HG02759 (cell line): ENCODE measurements at regions not wholly inside any gene's neighbourhood (a gene's known extent, or its start where the extent isn't known, plus 50 kb on each side); places are given as distances from the start of the nearest gene placed in this dataset.

ENCODE experiments used
- ATAC-seq: cut with Tn5 transposase; IDR thresholded peaks from one replicate; pipeline ENCODE4 v1.9.1; 2021; ENCODE audit warnings: mild to moderate bottlenecking, moderate library complexity; ENCODE audit not compliant: unreplicated experiment

DNA sequence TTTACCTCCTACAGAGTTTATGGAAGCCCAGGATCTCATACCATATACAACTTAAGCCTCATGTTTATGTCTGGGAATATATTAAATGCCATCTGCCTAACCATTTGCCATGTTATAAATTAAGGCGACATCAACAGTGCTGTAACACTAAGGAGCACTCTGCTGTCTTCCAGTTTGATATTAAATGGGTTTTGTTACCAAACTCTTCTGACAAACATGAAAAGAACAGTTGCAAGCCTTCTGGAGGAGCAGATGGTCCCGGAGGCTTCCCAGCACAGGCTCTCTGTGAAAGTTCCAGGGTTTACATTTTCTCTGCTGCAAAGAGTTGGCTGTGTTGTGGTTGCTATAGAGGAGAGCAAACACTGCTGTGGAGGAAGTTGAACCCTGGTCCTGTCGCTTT lies 545.3 kb upstream of the SALL1 start:
- ATAC-seq: no peak

DNA sequence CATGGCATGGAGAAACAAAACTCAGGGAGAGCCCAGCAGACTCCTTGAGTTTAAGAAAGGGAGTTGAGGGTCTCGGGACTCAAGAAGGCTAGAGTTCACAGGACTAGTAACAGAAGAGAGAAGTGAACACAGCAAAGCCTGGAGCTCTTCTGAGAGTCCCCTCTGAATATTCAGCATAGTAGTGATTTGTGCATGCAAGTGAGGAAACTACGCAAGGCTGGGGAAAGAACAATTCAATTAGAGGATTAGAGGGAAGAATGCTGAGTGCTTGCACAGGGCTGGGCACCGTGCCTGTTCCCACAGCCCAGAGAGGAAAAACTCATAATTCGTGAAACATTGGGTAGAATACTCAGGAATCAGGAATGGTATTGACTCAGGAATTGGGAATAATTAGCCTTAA lies 540.0 kb upstream of the SALL1 start:
- ATAC-seq: no peak

DNA sequence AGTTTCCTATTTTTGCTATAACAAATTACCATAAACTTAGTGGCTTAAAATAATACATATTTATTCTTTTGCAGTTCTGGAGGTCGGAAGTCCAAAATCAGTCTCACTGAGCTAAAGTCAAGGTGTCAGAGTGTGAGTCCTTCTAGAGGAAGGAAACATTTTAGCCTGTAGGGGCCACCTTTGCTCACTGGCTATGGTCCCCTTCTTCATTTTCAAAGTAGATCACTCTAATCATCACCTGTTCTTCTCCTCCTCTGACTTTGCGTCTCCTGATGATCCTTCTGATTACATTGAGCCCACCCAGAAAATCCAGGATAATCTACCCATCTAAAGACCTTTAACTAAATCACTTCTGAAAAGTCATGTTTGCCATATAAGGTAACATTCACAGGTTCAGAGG lies 534.4 kb upstream of the SALL1 start:
- ATAC-seq: no peak

DNA sequence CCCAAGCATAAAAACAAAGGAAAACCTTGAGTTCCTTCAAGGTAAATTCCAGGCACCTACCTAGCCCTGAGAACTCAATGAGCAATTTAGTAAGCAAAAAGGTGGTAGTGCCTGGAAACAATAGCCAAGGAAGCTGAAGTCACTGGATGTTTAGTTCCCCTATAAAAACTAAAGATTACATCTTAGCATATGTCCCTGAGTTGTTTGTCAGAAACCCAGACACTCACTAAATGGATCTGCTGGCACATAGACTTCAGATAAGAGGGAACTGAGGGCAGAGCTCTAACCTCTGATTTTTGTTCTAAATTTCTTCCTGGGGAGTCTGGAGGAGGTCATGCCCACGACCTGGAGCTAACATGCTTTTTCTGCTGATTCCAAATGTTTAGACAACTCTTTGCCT lies 532.8 kb upstream of the SALL1 start:
- no peak for ATAC-seq

DNA sequence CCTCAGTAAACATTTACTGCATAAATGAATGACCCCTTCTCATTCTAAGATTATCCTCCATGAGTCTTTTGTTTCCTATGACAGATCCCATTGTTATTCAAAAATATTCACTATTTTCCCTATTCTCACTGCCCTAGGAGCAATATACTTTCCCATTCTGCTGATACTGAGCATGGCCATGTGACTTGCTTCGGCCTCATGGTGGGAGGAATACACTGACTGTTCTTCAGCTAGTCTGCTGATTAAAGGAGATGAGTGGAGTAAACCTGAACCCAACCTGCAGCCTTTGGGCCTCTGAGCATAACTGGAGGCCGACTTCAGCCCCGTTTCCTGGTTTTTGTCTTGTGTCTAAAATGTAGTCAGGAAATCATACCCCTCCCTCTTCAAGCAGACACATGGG lies 531.8 kb upstream of the SALL1 start:
- no peak for ATAC-seq

DNA sequence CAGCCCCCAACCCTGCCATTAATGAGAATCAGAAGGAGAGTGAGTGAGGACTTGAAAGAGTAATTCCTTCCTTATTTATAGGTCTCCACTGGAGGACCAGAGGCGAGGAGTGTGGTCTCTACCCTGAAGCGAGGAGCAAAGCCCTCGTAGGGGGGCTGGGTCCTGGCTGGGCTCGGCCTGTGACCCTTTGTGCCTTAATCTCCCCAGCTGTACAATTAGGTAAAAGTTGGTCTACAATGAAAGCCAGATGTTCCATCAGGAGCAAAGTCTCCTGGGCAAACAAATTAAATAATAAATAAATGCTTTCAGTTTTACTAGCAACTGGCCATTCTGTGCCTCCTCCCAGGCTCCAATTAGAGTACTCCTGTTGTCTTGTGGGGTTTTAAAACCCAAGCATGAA lies 523.5 kb upstream of the SALL1 start:
- ATAC-seq: no peak

DNA sequence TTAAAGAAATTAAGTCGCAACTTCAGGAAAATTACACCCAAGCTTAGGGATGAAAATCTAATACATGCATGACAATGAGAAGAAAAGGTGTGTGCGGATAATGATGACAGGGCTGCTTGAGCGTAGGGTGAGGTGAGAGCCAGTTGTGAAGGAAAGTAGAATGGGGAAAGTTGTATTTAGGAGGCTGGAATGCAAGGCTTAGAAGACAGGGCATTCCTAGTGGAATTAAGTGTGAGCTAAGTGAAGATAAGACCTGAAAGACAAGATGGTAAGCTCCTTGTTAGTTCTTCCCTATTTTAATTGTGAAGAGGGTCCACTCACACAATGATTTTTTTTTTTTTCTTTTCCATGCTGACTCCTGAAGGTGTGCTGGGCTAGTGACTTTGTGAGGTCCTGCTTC lies 519.5 kb upstream of the SALL1 start:
- no peak for ATAC-seq

DNA sequence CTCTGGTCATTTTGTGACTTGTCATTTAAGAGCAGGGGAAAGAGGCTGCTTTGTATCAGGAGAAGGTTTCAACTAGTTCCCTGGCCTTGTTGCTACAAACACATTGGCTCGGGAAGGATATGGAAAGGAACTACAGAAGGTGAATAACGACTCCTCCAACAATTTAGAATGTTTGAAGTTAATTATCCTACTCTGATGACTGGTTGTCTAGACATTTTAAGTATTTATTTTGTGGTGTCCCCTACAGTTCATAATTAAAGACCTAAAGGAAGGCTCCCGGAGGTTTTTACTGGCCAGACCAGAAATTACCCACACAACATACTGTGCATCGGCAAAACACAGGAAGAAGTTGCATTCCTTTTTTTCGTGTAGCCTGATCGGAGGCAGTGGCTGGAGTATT lies 515.8 kb upstream of the SALL1 start:
- no peak for ATAC-seq

DNA sequence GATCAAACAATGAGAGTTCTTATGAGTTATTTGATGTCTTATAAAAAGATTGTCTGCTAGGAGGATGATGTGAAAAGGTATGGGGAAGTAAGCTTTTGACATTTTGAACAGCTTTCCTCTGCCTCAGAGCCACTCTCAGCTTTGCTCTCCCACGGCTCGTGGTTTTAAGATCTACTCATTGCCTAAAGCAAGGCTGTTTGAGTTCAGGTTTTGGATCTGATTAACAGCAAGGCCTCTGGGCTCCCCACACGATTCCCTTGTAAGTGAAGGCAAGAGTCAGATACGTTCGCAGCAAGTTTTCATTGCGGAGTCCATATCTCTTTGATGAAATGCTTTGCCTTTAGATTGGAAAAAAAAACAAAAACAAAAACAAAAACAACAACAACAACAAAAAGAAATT lies 515.0 kb upstream of the SALL1 start:
- no peak for ATAC-seq

DNA sequence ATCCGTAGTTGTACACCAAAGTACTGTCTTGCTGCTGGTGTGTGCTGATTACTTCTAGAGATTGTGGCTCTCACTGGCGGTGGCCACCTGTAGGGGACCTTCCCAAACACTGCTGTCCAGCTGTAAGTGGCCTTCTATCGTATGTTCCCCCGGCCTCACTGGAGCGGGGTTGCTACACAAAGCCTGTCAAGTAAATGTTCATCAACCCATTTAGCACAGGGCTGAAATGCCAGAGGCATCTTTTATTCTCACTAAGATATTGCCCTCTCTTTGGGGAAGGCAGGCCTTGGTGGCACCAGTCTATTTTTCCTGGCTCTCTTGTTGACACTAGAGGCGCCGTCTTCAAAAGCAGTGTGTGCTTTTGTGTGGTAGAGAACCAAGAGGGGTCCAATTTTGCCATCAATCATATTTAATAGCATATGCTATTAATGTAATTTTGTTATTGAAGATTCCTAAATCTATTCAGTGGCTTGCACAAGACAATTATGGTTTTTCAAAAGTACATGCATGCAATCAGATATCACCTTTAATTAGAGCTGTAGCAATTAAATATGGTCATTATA lies 514.4 kb upstream of the SALL1 start:
- no peak for ATAC-seq

DNA sequence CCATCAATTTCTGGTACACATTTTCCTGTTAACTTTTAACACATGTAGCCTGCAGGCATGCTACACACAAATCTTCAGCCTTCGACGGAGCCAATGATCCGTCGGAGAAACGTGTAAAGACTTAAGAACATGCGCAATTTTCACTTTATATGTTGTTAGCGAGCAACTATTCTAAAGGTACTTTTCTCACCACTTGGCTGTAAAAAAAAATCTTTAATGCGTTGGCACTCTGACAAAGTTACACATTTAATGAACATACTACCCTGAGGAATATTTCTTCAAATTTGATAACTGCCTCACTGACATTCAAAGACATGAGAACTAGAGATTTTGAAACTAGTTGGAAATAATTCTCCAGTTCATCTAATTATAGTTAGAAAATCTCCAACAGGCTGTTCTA lies 507.5 kb upstream of the SALL1 start:
- ATAC-seq: no peak

DNA sequence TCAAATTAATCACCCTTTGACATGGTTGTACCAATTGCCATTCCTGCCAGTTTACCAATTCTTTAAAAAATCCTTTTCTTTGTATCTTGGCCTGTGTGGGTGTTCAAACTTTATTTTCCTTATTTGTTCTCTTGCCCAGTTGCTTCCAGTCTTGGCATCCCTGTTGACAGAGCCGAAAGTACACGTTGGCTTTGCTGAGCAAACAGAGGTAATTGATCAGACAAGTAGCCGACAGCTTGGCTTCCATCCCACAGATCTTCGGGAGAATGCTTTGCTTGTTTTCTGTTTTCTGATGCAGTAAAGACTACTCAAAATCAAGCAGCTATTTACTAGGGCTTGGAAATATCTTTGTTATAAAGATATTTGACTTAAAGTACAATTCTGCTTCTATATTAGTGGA lies 506.8 kb upstream of the SALL1 start:
- ATAC-seq: no peak

DNA sequence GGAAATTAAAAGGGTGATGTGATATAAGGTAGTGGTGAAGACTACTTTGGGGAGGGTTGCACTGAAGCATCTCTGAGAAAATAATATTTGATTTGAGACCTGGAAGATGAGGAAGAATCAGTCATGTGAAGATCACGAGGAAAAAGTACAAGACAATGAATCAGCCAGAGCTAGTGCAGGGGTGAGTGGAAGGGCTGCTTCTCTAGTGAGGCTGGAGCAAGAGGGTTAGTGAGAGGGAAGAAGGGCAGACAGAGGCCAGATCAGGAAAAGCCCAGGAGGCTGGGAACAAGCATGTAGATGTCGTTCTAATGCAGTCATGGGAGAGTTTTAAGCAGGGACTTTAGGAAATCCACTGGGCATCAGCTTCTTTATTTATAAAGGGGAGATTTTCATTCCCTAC lies 504.2 kb upstream of the SALL1 start:
- no peak for ATAC-seq

DNA sequence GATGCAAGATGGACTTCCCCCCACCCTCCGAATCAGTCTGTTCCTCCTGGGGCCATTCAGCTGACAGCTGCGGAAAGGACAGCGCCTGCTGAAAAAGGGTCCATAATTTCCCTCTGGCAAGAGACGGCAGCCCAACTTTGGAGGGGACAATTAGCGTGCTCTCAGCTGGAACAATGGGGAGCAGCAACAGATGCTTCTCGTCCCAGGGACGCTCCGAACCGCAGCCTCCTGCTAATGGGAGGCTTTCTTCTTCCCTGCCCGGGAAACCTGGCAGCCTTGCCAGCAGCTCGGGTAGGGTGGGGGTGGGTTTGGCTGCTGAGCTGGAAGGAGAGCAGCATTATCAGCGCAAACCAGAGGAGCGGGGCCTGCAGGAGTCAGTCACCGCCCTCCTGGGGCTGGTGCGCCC lies 500.0 kb upstream of the SALL1 start:
- ATAC-seq: no peak

DNA sequence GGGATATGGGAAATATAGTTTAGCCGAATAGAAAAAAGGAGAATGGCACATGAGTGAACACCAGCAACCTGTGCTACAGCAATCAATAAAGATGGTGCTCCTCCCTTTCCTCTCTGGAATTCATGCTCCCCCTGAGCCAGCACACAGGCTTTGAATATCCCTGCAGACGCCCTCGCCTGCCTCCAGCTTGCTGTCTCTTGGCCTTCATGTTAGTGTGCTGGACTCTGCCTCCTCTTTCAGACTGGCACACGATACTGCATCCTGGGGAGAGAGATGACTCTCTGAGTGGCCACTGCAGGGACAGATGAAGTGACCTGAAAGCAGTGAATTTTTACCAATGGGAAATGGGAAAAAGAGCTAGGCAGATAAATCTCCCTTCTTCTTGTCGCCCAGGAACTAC lies 498.6 kb upstream of the SALL1 start:
- ATAC-seq: no peak

DNA sequence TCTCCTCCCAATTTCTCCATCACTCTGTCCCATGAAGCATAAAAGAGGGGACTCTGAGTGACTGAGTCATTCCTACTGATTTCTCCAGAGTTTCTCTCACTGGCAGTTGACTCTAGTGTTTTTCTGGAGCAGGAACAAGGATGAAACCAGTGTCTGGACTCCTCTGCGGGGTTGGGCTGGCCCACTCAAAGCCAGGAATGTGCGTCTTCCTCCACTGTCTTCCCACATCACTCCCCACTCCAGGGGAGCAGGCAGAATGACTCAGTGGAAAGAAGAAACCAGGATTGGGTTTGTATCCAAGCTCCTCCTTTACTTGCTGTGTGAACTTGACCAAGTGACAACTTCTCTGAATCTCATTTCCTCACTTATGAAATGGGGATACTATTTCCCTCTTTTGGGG lies 497.5 kb upstream of the SALL1 start:
- ATAC-seq: no peak

DNA sequence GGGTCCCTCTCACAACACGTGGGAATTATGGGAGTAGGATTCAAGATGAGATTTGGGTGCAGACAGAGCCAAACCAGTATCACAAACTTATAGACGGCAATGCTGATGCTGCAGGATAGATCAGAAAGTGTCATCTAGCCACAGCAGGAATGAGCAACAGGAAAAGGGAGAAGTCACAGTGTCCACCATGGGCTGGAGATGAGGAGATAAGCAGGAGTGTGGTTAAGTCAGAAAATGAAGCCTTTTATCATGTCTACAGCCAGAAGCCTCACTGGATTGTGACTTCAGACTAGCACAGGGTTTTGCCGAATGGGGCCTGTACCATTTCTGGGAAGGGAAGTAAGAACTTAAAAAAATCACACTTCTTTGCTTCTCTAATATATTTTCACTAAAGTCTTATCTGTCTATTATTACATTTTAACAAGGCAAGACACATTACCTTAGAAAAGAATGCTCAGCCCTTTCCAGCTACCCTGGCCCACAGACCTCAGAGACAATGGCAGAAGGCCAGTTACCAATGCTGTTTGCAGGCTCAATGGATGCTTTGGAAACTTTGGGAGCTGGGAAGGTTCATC lies 490.2 kb upstream of the SALL1 start:
- ATAC-seq: no peak

DNA sequence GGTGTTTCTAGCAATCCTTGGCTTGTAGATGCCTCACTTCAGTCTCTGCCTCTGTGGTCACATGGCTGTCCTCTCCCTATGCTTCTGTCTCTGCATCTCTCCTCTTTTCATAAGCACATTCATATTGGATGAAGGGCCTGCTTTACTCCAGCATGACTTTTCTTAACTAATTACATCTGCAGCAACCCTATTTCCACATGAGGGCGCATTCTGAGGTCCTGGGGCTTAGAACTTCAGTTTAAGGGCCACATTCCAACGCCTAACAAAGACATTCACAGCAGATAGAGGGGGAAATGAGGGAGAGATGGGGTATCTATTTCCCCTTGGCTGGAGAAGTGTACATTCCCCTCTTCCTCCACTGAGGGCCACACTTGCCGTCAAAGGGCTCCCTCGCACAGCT lies 489.1 kb upstream of the SALL1 start:
- no peak for ATAC-seq

DNA sequence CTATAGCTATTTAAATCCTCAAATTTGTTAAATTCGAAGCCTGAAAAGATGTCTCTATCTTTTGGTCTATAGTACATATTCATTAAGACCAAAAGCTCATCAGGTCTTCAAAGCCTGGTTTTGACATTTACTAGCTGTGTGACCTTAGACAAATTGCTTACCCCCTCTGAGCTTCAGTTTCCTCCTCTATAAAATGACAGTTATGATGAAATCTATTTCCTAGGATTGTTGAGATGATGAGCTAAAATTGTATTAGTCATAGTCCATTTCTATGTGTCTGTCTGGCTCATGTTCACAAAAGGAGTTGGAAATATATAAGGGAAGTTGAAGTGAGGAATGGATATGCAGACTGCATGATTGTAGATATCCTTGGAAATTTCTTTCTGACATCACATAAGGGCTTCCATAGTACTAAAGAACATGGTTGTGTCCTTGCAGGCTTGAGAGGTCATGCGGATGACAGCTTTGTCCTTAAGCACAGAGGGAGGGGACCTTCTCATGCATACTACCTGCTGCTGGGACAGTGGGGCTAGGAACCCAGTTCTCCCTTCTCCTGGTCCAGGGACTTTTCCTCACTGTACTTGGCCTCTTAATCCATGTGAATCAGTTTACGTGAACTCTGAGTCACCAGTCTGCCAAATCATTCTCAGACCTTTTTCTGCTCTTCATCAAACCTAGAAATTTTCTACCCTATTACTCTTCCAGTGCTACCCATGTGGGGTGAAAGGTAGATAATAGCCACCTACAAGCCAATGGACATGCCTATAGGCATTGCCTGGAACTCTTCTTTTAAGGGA lies 487.5 kb upstream of the SALL1 start:
- no peak for ATAC-seq

DNA sequence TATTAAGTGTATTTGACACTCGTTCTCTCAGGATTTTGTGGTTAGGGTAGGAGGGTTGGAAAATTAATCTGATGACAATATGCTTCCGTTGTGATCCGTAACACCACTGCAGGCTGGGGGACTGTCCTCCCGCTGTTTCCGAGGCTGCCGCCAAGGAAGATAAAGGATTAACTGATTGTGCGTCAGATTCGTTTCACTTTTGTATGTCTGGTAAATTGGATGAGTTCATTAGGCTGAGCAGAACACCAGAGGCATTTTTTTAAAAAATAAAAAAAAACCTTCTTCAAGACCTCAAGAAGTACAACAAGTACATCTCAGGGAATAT lies 486.7 kb upstream of the SALL1 start:
- no peak for ATAC-seq

DNA sequence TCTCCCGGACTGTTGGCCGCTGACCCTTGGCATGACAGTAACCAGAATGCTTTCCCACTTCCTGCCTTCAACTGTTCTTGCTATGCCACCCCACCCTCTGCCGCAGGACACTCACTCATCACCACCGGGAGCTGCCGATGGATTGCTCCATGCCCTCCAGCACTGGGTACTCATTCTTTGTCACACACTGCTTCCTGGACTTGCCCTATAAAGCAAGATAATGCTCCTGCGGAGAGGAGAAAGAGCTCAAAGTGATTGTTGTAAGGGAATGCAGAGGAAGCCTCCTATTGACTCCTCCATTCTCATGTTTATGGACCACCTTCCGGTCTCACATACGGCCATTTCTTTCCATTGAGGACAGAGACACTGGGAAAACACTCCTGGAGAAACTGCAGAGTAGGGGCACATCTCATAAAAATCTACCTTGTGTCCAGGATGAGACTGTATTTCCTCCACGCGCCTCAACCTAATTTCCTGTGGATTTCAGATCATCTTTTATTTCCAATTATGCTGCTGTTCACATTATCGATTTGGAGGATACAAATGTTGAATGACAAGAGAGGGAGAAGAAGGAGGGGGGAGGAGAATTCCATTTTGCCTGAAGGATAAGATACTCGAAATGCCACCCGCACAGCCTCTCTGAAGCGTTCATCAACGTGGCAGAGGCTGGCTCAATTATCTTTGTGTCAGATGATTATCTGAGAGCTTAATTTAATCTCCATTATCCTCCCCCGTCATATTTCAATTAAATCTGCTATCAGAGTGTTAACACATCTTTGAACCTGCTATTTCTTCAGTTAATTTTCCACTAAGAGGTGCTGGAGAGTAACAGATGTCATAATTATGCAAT lies 486.1 kb upstream of the SALL1 start:
- ATAC-seq: no peak

DNA sequence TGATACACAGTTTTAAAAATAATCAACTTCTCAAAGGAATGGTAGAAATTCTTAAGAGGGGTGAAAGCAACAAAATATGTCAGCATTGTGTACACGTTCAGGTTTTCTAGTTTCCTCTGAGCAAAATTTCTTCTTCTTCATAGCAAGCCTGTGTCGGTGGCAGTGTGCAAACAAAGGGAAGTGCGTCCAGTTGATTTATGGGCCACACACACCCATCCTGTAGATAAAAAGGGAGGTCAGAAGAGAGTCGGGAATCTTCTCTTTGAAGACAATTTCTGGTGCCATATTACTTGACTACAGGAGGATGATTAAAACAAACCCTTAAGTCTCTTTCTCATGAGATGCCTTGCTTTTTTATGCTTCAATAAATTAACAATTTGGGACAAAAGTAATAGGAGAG lies 484.1 kb upstream of the SALL1 start:
- no peak for ATAC-seq
